H1 (cell line): ENCODE measurements at regions not wholly inside any gene's neighbourhood (a gene's known extent, or its start where the extent isn't known, plus 50 kb on each side); places are given as distances from the start of the nearest gene placed in this dataset.

Experiments used
- ATF2 ChIP-seq: IDR thresholded peaks from 2 replicates; pipeline ENCODE4 v1.6.1; 2012; ENCODE audit warnings: low read length, inconsistent platforms
- BRCA1 ChIP-seq: IDR thresholded peaks from 2 replicates; pipeline ENCODE4 v1.6.1; 2012; ENCODE audit warnings: low read depth, low read length, improper control_type of control experiment
- CBX8 ChIP-seq: fragments of 300-800, 300-1000 bp; sonication (generic); IDR thresholded peaks from 2 replicates; pipeline ENCODE4 v1.7.1; 2016; ENCODE audit warnings: low read depth, low read length, borderline replicate concordance
- CTBP2 ChIP-seq: IDR thresholded peaks from 2 replicates; pipeline ENCODE4 v1.7.0; 2011; ENCODE audit warnings: borderline replicate concordance, mild to moderate bottlenecking, moderate library complexity, mixed read lengths, low read length; ENCODE audit not compliant: insufficient read depth, insufficient read length
- RBBP5 ChIP-seq: IDR thresholded peaks from 2 replicates; pipeline ENCODE4 v1.7.1; 2012; ENCODE audit warnings: low read depth, mild to moderate bottlenecking, inconsistent platforms, low read length, moderate library complexity, borderline replicate concordance
- TF ChIP-seq, protein P1 (sequence below): IDR thresholded peaks from 2 replicates; pipeline ENCODE4 v1.6.1; 2012; ENCODE audit warnings: inconsistent platforms
- TF ChIP-seq, protein P2 (sequence below): IDR thresholded peaks from 2 replicates; pipeline ENCODE4 v1.6.1; 2011; ENCODE audit warnings: low read depth, mild to moderate bottlenecking, low read length; ENCODE audit not compliant: insufficient read depth

GRCh38 chr1:39107341-39108290 is 81.5 kb downstream of the NDUFS5 start (continued):
- TF ChIP-seq, protein P1, sequence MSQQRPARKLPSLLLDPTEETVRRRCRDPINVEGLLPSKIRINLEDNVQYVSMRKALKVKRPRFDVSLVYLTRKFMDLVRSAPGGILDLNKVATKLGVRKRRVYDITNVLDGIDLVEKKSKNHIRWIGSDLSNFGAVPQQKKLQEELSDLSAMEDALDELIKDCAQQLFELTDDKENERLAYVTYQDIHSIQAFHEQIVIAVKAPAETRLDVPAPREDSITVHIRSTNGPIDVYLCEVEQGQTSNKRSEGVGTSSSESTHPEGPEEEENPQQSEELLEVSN: no peak
- TF ChIP-seq, protein P2, sequence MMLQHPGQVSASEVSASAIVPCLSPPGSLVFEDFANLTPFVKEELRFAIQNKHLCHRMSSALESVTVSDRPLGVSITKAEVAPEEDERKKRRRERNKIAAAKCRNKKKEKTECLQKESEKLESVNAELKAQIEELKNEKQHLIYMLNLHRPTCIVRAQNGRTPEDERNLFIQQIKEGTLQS: no peak
- TF ChIP-seq RBBP5 (no peak), ATF2 (no peak), BRCA1 (no peak), CTBP2 (no peak), CBX8 (no peak)
